Stimulated activated CD4-positive, alpha-beta T cell treated with anti-CD3 and anti-CD28 coated beads, TNF-alpha, amount 100 ng/mL, for 48 hours (primary cell): ENCODE measurements at regions not wholly inside any gene's neighbourhood (a gene's known extent, or its start where the extent isn't known, plus 50 kb on each side); places are given as distances from the start of the nearest gene placed in this dataset.

Experiments used
- DNase-seq, 3 donors: peaks; one replicate each; pipeline ENCODE4 v3.0.0-alpha.2; 2020; ENCODE audit warnings: low read depth in 3 of 3

DNA sequence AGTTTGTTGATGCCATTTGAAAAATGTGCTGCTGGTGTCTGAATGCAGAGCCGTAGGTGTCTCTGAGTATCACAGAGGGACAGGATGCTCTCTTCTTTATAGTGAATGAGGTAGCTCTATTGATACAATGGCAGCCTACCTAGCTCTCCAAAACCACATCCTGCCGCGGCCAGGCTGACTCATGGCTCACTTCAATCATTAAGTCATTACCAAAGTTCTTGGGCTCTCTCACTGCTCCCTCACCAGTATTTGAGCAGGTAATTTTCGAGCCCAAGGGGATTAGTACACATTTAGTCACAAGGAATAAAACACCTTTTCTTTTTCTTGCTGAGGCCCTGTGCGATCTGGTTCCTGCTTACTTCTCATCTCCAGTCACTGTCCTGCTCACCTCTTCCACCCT is 509.0 kb upstream of the LARGE1 start:
- no peak for DNase-seq

DNA sequence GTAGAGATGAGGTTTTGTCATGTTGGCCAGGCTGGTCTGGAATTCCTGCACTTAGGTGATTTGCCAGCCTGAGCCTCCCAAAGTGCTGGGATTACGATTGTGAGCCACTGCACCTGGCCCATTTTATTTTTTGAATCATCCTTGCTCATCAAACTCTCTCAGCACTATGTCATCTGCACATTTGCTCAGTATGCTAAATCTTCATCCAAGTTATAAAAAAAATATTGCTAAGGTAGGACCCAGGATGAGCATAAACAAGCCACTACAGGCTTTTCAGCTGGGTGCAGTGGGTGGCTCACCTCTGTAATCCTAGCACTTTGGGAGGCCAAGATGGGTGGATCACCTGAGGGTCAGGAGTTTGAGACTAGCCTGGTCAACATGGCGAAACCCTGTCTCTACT is 510.1 kb upstream of the LARGE1 start:
- no peak for DNase-seq

DNA sequence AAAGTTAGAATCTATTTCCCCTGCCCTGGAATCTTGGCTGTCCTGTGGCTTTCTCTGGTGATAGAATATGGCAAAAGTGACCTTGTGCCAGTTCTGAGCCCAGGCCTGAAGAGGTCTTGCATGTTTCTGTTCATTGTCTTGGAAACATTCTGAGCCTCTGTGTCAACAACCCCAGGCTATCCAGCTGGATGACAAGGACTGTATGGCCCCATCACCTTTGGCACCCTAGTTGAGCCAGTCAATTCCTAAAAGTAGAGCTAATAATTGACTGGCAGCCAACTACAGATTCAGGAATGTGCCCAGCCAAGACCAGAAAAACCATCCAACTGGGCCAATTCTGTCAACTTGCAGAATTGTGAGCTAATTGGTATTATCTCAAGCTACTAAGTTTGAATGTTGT is 514.1 kb upstream of the LARGE1 start:
- DNase-seq: no peak

DNA sequence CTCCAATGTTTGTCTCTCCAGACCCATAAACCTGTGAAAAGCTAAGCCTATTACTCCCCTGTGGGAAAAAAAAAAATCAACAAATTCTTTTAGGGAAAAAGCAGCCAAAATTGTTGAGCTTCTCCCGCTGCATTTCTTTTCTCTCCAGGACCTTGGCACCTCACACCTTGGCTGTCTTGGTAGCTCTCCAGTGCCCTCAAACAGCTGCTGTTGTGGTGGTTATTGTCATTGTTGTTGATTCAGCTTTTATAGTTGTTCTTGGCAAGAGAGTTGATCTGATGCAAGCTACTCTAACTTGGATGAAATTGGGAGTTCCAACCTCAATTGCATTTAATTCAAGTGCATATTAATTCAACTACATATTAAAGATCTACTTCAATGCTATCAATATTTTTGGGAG is 516.9 kb upstream of the LARGE1 start:
- DNase-seq: no peak

DNA sequence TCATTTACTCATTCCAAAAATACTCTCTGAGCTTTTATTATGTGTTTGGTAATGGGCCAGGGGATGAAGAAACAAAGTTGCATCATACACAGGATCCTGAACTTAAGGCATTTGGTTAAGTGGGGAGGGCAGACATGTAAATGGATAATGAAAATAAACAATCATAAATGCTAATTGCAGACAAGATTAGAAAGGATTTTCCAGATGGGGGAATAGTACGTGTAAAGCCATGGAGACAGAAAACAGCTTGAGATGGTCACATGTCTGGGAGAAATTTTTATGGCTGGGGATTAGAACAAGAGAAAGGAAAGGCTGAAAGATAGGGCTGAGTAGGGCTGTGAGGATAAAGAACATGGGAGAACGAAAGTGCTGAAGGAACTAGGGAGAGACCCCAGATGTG is 534.3 kb upstream of the LARGE1 start:
- DNase-seq: no peak

DNA sequence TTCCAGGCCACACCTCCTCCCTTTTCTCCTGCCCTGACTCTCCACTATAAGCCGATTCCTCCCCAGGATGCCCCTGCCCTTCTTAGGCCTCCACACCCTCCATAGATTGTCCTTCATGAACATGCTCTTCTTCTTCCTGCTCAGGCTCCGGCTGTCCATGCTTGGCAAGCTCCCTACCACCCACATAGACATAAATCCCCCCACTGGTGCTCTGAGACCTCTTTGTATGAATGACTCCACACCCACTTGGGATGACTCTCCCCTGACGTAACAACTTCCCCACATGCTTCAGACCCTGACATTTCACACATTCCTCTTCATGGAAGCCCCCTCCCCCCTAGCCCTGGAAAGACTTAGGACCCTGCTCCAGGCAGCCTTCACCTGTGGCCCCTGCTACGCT is 542.5 kb upstream of the LARGE1 start:
- DNase-seq: no peak

DNA sequence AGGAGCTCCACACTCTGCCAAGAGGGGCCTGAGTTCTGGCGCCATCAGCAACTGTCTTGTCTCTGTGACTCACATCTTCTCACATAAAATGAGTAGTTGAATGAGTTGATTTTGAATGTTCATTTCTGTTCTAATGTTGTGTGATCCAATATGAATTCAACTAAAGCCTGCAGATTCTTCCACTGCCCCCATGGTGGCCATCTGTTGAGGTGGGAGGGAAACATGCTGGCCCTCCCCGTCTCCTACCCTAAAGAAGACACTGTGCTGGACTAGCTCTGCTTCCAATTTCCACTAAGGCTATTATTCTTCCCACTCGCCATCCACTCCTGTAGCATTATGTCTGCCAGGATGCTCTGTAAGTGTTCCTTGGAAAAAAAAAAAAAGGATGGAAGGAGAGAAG is 555.6 kb upstream of the LARGE1 start:
- no peak for DNase-seq

DNA sequence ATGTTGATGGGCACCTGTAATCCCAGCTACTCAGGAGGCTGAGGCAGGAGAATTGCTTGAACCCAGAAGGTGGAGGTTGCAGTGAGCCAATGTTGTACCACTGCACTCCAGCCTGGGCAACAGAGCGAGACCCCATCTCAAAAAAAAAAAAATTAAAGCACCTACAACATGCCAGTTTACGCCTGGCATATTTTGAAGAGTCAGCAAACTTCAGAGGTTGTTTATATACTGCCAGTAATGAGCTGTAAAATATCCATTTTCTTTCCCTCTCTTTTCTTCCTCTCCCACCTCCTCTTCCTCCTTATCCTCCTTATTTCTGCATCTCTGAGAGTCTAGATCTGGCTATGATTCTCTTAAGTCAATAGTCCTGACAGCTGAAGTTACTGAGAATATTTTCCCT is 556.5 kb upstream of the LARGE1 start:
- no peak for DNase-seq

DNA sequence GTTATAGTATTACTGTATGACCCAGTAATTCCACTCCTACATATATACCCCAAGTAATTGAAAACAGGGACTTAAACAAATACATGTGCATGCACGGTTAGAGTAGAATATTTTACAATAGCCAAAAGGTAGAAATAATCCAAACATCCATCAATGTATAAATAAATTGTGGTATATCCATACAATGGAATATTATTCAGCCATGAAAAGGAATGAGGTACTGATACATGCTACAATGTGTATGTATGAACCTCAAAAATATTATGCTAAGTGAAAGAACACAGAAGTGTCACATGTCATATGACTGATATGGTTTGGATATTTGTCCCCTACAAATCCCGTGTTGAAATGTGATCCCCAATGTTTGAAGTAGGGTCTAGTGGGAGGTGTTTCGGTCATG is 560.8 kb upstream of the LARGE1 start:
- DNase-seq: no peak

DNA sequence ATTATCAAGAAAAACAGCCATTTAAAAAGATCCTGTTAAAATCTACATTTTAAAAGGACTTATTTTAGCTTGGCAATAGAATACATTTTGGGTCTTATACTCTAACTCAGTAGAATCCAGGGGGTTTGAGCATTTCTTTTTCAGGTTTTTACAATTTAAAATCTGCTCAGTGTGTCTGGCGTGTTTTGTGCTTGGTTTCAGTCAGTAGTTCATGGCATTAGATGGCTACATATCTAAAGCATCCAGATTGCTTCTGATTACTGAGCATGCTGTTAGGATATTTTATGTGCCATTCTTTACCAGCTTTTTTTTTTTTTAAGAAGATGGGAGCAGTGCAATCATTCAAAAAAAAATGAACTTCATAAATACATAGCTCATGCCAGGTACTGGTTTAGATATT is 566.1 kb upstream of the LARGE1 start:
- no peak for DNase-seq

DNA sequence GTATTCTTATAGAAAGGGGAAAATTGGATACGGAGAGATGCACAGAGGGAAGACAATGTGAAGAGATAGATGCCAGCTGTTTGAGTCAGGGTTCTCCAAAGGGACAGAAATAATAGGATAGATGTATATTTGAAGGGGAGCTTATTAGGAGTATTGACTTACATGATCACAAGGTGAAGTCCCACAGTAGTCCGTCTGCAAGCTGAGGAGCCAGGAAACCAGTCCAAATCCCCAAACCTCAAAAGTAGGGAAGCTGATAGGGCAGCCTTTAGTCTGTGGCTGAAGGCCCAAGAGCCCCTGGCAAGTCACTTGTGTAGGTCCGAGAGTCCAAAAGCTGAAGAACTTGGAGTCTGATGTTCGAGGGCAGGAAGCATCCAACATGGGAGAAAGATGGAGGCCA is 569.6 kb upstream of the LARGE1 start:
- no peak for DNase-seq

DNA sequence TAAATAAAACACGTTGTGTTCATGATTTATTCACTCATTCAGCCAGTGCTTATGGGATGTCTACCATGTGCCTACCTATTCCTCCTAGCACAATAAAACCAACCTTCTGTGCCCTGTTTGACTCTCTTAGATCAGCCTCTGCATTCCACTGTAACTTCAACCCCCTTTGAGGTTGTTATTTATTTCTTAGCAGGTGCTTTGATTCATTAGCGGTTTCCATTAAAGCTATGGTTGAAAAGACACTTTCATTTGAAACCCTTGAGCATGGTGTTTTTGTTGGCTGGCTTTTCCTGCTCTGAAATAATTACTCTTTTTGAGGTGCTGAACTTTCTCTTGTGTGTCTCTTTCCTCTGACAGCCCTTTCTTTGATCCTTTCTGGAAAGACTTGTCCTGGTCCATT is 570.6 kb upstream of the LARGE1 start:
- no peak for DNase-seq

DNA sequence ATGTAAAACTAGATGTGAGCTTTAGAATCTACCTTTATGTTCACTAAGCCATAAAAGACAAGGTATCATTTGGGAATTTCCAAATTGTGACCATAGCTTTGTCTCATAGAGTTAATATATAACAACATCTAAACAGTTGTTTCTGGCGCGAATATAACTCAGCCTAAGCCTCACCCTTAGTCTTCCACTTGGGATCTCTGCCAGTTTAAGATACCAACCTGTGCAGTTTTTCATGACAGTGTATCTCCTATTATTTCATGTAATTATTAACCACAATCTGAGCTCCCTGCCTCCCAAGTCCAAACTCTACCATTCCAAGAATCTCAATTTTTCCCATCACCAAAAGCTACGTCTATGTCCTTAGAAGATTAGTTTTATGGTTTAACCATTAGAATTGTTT is 572.5 kb upstream of the ISX start:
- DNase-seq: no peak

DNA sequence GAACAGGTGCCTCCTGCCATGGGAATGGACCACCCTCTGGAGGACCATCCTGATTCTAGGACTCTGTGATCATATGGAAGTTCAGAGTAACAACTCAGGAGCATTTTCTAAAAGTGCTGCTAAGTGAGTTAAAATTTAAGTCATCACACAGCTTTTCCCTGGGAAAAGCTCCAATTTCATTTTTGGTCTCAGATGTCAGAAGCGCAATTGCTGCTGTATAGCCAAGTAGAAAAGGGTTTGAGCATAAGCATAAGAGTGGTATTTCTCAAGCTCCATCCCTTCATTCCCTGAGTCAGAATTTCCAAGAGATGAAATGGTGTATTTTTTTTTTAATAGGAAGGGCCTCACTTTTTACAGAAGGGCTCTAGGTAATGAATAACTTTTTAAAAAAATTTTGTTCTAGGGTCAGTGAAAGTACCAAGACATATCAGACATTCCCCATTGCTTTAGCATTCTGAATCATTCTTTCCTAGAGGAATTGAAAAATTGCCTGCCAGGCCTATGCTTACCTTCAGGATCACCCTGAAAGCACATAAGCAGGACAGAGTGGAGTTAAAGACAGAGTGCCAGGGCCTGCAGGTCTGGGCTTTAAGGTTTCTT is 564.5 kb upstream of the ISX start:
- no peak for DNase-seq

DNA sequence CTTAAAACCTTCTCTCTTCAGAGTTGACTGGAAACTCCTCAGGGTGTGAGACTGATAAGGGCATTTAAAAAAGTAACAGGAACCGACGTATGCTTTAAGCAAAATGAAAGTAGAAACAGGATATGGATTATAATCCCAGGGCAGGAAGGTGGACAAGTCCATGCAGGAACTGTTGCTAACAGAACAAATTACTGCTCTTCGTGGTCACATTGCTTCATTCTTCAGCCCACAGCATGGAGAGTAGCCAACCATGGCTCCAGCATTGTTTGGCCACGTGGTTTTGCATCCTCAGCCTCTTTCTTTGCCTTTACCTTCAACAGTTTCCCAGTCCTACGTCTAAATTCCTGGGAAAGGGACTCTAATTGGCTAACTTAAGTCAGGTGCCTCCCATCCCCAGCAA is 563.1 kb upstream of the ISX start:
- DNase-seq: no peak

DNA sequence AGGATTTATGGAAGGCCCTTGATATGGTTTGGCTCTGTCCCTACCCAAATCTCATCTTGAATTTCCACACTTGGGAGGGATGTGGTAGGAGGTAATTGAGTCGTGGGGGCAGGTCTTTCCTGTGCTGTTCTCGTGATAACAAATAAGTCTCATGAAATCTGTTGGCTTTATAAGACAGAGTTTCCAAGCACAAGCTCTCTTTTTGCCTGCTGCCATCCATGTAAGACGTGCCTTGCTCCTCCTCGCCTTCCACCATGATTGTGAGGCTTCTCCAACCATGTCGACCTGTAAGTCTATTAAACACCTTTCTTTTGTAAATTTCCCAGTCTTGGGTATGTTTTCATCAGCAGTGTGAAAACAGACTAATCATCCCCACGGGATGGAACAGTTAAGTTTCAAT is 557.2 kb upstream of the ISX start:
- no peak for DNase-seq

DNA sequence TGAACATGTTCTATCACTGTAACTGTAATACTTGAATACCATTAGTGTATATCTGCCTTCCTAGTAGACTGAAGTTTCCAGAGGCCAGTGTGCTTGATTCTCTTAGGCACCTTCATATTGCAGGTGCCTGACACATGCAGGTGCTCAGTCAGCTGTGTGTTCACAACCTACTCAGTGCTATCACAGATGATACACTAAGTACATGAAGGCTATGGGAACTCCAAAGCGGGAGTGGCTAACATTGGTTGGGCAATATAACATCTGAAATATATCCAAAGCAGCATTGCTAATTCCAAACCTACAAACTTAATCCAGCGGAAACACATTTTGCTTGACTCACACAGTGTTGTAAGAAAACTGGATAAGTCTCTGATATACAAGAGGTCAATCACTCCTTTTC is 539.3 kb upstream of the ISX start:
- DNase-seq: no peak

DNA sequence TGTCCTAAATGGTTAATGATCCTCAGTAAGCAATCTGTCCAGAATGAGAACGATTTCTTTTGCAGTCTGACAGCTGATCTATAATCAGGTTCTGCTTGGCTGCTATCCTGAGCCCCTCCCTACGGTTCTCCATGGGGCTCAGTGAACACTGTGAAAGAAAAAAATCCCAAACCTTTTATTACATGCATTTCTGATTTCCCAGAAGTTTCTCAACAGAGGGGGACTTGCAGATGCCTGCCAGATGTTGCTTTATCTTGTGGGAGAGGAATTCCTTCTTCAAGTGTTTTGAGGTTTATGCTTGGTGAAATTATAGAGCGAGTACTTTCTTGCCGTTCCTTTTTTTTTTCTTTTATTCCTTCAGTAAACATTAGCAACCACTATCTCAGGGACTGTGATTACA is 531.9 kb upstream of the ISX start:
- no peak for DNase-seq

DNA sequence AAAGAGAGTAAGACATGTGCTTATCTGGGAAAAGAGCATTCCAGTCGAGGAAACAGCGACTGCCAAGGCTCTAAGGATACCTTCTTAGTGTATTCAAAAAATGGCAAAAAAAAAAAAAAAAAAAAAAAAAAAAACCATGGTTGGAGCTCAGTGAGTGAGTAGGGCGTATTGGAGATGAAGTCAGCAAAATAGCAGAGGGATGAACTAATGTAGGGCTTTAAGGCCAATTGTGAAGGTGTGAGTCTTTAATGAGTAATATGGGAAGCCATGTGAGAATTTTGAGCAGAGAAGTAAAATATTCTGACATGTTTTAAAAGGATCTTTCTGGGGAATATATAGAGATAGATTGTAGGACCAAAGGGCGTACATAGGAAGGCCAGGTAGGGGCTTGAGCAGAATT is 498.6 kb upstream of the ISX start:
- DNase-seq: no peak

DNA sequence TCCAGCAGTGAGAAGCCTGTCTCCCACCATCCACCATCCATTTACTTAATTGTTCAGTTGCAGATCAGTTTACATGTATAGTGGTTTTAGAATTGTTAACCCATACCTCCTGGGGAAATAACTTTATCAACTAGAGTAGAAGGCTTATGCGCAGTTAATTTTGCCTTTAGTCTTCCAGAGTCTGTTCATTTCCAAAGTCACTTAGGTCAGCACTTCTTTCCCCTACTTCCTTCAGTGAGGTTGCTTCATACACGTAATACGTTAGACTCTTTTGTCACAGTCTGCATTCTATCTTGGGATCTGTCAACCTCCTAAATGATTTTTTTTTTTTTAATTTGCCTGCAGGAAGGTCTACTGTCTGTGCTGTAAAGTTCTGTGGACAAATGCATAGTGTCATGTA is 495.6 kb upstream of the ISX start:
- DNase-seq: no peak

DNA sequence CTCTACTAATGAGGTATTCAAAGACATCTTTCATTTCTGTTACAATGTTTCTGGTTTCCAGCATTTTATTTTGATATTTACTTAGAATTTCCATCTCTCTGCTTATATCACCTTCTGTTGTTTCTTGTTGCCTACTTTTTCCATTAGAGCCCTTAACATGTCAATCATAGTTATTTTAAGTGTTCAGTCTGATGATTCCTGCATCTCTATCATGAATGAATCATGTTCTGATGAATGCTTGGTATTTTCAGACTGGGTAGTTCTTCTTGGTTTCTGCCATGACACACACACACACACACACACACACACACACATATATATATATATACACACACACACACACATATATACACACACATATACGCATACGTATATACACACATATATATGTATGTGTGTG is 486.4 kb upstream of the ISX start:
- DNase-seq: no peak

DNA sequence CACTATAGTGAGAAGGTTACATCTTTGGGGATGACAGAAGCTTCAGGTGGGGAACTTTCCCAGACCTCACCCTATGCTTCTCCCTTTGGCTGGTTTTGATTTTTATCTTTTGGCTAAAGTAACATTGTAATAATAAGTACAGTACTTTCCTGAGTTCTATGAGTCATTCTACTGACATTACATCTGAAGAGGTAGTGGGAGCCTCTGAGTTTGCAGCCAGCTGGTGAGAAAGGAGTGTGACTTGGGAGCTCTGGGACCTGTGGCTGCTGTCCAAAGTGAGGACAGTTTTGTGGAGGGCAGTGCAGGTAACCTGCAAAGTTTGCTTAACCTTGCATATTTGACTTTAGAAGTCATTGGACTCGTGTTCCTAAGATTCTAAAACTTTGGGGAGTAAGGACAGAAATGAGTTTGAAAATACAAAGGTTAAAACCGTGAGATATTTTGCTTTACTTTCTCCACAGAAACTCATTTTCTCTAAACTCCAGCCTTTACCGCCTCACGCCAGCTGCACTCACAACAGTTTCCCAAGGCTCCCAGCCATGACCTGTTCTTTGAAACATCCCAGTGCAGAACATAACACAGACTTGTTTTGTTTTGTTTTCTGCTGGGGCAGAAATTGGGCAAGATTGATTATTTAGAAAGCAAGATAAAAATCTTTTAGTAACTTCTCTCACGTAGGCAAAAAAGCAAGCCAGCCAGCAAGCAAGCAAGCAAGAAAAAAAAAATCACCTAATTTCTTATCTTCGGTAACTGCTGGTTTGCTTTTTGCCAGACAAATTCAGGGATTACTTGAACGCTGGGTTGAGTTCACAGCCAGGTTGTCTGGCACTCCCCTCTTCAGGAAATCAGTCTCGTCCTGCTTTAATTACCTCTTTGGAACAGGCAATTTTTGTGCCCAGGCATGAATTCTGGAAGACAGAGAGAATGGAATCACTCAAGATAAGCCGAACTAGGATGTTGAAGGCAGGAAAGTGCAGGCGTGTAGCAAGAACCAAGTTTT is 478.3 kb upstream of the ISX start:
- no peak for DNase-seq

DNA sequence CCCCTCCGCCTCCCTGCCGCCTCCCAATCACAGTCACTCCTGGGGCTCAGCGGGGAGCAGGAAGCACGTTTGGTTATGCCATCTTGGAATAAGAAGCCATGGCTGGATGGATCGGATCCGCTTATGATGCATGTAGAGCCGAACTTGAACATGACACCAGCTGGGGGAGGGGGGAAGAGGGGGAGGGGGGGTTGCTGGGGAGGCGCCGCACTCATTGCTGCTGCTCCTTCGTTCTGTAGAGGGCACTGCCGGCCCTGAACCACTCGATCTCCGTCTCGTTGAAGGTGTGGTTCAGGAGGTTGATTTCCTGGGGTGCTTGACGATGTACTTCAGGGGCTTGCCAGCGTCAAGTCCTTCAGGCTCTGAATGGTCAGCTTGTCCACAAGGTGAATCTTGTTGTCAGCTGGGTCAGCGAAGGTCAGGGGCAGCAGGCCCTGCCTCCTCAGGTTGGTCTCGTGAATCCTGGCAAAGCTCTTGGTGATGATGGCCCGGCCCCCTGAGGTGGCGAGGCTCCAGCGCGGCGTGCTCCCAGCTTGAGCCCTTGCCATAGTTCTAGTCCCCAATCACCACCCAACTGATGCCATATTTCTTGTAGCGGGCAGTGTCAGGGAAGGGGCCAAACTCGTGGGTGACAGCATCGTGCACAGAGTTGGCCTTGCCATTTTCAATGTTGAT is 476.9 kb upstream of the ISX start:
- no peak for DNase-seq
